K562 (cell line): ENCODE measurements at regions not wholly inside any gene's neighbourhood (a gene's known extent, or its start where the extent isn't known, plus 50 kb on each side); places are given as distances from the start of the nearest gene placed in this dataset.

Experiments
- ATAC-seq: fragments of 200-7000 bp; cut with Tn5 transposase; 3 replicates; pipeline ENCODE4 v1.9.1; 2020; ENCODE audit warnings: moderate library complexity
- BruUV-seq: library from RNA; stranded (reverse); fragments of 400-500 nt; replicated peaks from 2 replicates; lab custom pipeline; 2021; lab: Mats Ljungman, UMichigan
- CTCF ChIA-PET: fragments of 300-600 bp; formaldehyde crosslinking; extraction: SDS; loops from one replicate; lab custom pipeline; 2021; ENCODE audit warnings: low intra/inter-chr PET ratio; lab: Yijun Ruan, JAX
- POLR2A ChIA-PET: fragments of 300-600, 350-650 bp; sonication (Branson Sonifier 250); formaldehyde crosslinking; extraction: SDS; loops from one replicate; lab custom pipeline; 2021; ENCODE audit warnings: antibody characterized with exemption, inconsistent platforms; lab: Yijun Ruan, JAX
- DNase-seq, 4 experiments: peaks; one replicate each; pipeline versions ENCODE4 v3.0.0 to v3.0.0-alpha.2; 2011 to 2018; ENCODE audit warnings: low spot score in 3 of 4, mixed read lengths in 3 of 4; ENCODE audit errors: extremely low read depth in 1 of 4
- FAIRE-seq: peaks from 2 replicates; lab custom pipeline; 2011; peaks lifted over from hg19 to GRCh38; lab: Jason Lieb, UNC
- H2AFZ ChIP-seq: 2 replicates; pipeline ENCODE4 v1.6.0; 2011; ENCODE audit warnings: low read depth, low read length, control low read depth, inconsistent platforms
- H3K27ac ChIP-seq: fragments of 200-600 bp; 3 replicates; pipeline ENCODE4 v1.8.0; 2011; ENCODE audit warnings: low read depth, mild to moderate bottlenecking, control low read depth, inconsistent platforms, low read length, moderate library complexity, mixed read lengths; ENCODE audit errors: extremely low read depth
- H3K27me3 ChIP-seq, 2 experiments: fragments of 300-600 bp in 1 of 2; 2 replicates in 1 of 2; 3 replicates in 1 of 2; pipeline versions ENCODE4 v1.6.0 to v1.8.0; 2011; ENCODE audit warnings: inconsistent platforms in 2 of 2, low read length in 2 of 2, mild to moderate bottlenecking in 1 of 2, mixed read lengths in 1 of 2, moderate library complexity in 1 of 2; ENCODE audit not compliant: control insufficient read depth in 2 of 2, insufficient read depth in 2 of 2
- H3K36me3 ChIP-seq: fragments of 300-600 bp; 3 replicates; pipeline ENCODE4 v1.8.0; 2011; ENCODE audit warnings: mild to moderate bottlenecking, low read length, inconsistent platforms; ENCODE audit not compliant: control insufficient read depth, insufficient read depth
- H3K4me1 ChIP-seq, 2 experiments: fragments of 200-600 bp in 1 of 2; replicated peaks in 1 of 2; 2 replicates in 1 of 2; 3 replicates in 1 of 2; pipeline versions ENCODE4 v1.5.1 to v1.8.0; 2011; ENCODE audit warnings: inconsistent platforms in 2 of 2, low read length in 2 of 2, mild to moderate bottlenecking in 1 of 2, mixed read lengths in 1 of 2, moderate library complexity in 1 of 2; ENCODE audit not compliant: control insufficient read depth in 2 of 2, insufficient read depth in 2 of 2
- H3K4me2 ChIP-seq: 2 replicates; pipeline ENCODE4 v1.6.1; 2011; ENCODE audit warnings: low read length, control low read depth, inconsistent platforms, mixed read lengths; ENCODE audit not compliant: insufficient read depth
- H3K4me3 ChIP-seq: fragments of 200-600 bp; sonication (generic), shearing (Covaris generic); 2 replicates; pipeline ENCODE4 v1.5.1; 2016; ENCODE audit warnings: control low read depth, inconsistent platforms
- H3K79me2 ChIP-seq: fragments of 200-600 bp; 3 replicates; pipeline ENCODE4 v1.8.0; 2011; ENCODE audit warnings: low read length, inconsistent platforms; ENCODE audit not compliant: control insufficient read depth, insufficient read depth
- H3K9ac ChIP-seq, 2 experiments: 2 replicates each; pipeline versions ENCODE4 v1.6.0 to v1.6.1; 2011; ENCODE audit warnings: low read depth in 2 of 2, low read length in 2 of 2, control low read depth in 1 of 2, inconsistent platforms in 1 of 2, mild to moderate bottlenecking in 1 of 2, mixed read lengths in 1 of 2; ENCODE audit not compliant: insufficient read depth in 1 of 2
- H3K9me1 ChIP-seq: one replicate; pipeline ENCODE4 v1.6.0; 2011; ENCODE audit warnings: inconsistent platforms, mild to moderate bottlenecking, low read length, moderate library complexity; ENCODE audit not compliant: control insufficient read depth, insufficient read depth
- H3K9me3 ChIP-seq: replicated peaks from 2 replicates; pipeline ENCODE4 v1.5.1; 2011; ENCODE audit warnings: low read depth, low read length, inconsistent platforms; ENCODE audit not compliant: control insufficient read depth, insufficient read depth
- H4K20me1 ChIP-seq: replicated peaks from 2 replicates; pipeline ENCODE4 v1.6.1; 2011; ENCODE audit warnings: low read length, inconsistent platforms, mixed read lengths; ENCODE audit not compliant: control insufficient read depth, insufficient read depth
- BDP1 ChIP-seq: IDR thresholded peaks from 3 replicates; pipeline ENCODE4 v1.6.1; 2011; ENCODE audit not compliant: insufficient read length, insufficient read depth
- BRCA1 ChIP-seq, 2 experiments: fragments of 450-650 bp in 1 of 2; sonication (generic) in 1 of 2; formaldehyde crosslinking in 1 of 2; IDR thresholded peaks; 2 replicates each; pipeline versions ENCODE4 v1.5.0 to v1.6.1; 2017 to 2020; ENCODE audit warnings: mild to moderate bottlenecking in 1 of 2, missing genetic modification reagents in 1 of 2
- DIDO1 ChIP-seq: fragments of 450-650 bp; IDR thresholded peaks from 2 replicates; pipeline ENCODE4 v1.6.1; 2016; ENCODE audit warnings: low read depth, missing biosample characterization, missing genetic modification characterization
- HNRNPLL ChIP-seq: fragments of 200-400 bp; formaldehyde crosslinking; IDR thresholded peaks from 2 replicates; pipeline ENCODE4 v1.6.1; 2017; ENCODE audit warnings: low read length, low read depth, mild to moderate bottlenecking; ENCODE audit not compliant: poor library complexity, severe bottlenecking
- KLF13 ChIP-seq: fragments of 450-650 bp; IDR thresholded peaks from 2 replicates; pipeline ENCODE4 v1.6.1; 2016; ENCODE audit warnings: missing genetic modification characterization, low read depth, mild to moderate bottlenecking, missing compliant biosample characterization, moderate library complexity, borderline replicate concordance
- NR4A1 ChIP-seq, 2 experiments: fragments of 250-450 bp in 1 of 2; fragments of 450-650 bp in 1 of 2; sonication (Bioruptor Pico) in 1 of 2; IDR thresholded peaks; 2 replicates each; pipeline versions ENCODE4 v1.4.0 to v1.6.1; 2016 to 2020; ENCODE audit warnings: mild to moderate bottlenecking in 2 of 2, missing compliant biosample characterization in 1 of 2, missing genetic modification characterization in 1 of 2, moderate library complexity in 1 of 2
- SRSF1 ChIP-seq: fragments of 200-400 bp; formaldehyde crosslinking; IDR thresholded peaks from 2 replicates; pipeline ENCODE4 v1.6.1; 2017; ENCODE audit warnings: mild to moderate bottlenecking, low read depth, low read length, moderate library complexity
- TCF3 ChIP-seq: sonication (generic); formaldehyde crosslinking; IDR thresholded peaks from 2 replicates; pipeline ENCODE4 v1.4.0; 2020; ENCODE audit warnings: mild to moderate bottlenecking, missing genetic modification reagents
- TFE3 ChIP-seq: fragments of 450-650 bp; formaldehyde crosslinking; IDR thresholded peaks from 2 replicates; pipeline ENCODE4 v1.4.0; 2020; ENCODE audit warnings: mild to moderate bottlenecking, mixed read lengths
- WGBS: fragments of 100-300 bp; shearing (Covaris generic); methylation state at CpG from one replicate; pipeline ENCODE4 v1.1.6; 2016; ENCODE audit warnings: low coverage, mixed read lengths; ENCODE audit not compliant: insufficient coverage; ENCODE audit errors: missing lambda C conversion rate; 5-methylcytosine and 5-hydroxymethylcytosine counted together
- in situ Hi-C: fragments of 300-500 bp; cut with MboI; formaldehyde crosslinking; loops from 4 replicates; pipeline ENCODE4 v1.15.0; 2018; ENCODE audit warnings: inconsistent platforms, mixed read lengths
- intact Hi-C: fragments of 100-400 bp; cut with micrococcal nuclease; formaldehyde crosslinking; loops from 2 replicates; pipeline ENCODE4 v1.14.2; 2022

GRCh38 chr6:22099923-22100322, 196.9 kb downstream of the PRL start:
- POLR2A ChIA-PET, result no interaction called here

More at GRCh38 chr6:22099923-22100322, 196.9 kb downstream of the PRL start:
- no peaks in the 10 kb centered on the region for H3K9me3 ChIP-seq
- TF ChIP-seq TFE3 (CRISPR knock-in tag), result no peak
- no peak for TF ChIP-seq SRSF1
- TF ChIP-seq NR4A1 (CRISPR knock-in tag; IDR thresholded peaks at IDR 0.05), result no peak
- TF ChIP-seq NR4A1 (tag; IDR thresholded peaks at IDR 0.05), result no peak
- no peak for TF ChIP-seq KLF13 (tag)
- TF ChIP-seq BRCA1 (IDR thresholded peaks at IDR 0.05), result no peak
- no peak for TF ChIP-seq BRCA1 (CRISPR knock-in tag; IDR thresholded peaks at IDR 0.05)
- TF ChIP-seq HNRNPLL, result no peak
- no peak for TF ChIP-seq DIDO1 (tag)
- TF ChIP-seq TCF3 (CRISPR knock-in tag), result no peak
- TF ChIP-seq BDP1, result no peak
- TF ChIP-seq, all 486 proteins: peak for 0
- WGBS, result 10% methylated on average over 5 of the region's 5 CpGs
- Histone ChIP-seq H3K9me1 (no peaks in the 10 kb centered on the region), H2AFZ (peak overlapping the region; percentile 22), H3K36me3 (no peaks in the 10 kb centered on the region), H3K79me2 (no peaks in the 10 kb centered on the region), H4K20me1 (no peaks in the 10 kb centered on the region), H3K27me3 (0 out of 5 replicates have a peak, but pooled peaks cover 0 to 4% of the 10 kb centered on the region in 2 experiments), H3K4me1 (no peaks in the 10 kb centered on the region; a peak in 1 of 5 replicates), H3K4me3 (no peak overlapping the region), H3K9ac (no peak overlapping the region), H3K4me2 (no peak overlapping the region), H3K27ac (no peak overlapping the region)
- CTCF ChIA-PET, result no interaction called here
- no peak for ATAC-seq
- in situ Hi-C loops (no loop called here), intact Hi-C loops (no loop called here)
- no peak for FAIRE-seq
- DNase-seq, result no peak
- no TSS peak for BruUV-seq
